ENCODE measurements at regions not wholly inside any gene's neighbourhood (a gene's known extent, or its start where the extent isn't known, plus 50 kb on each side); places are given as distances from the start of the nearest gene placed in this dataset.

DNA sequence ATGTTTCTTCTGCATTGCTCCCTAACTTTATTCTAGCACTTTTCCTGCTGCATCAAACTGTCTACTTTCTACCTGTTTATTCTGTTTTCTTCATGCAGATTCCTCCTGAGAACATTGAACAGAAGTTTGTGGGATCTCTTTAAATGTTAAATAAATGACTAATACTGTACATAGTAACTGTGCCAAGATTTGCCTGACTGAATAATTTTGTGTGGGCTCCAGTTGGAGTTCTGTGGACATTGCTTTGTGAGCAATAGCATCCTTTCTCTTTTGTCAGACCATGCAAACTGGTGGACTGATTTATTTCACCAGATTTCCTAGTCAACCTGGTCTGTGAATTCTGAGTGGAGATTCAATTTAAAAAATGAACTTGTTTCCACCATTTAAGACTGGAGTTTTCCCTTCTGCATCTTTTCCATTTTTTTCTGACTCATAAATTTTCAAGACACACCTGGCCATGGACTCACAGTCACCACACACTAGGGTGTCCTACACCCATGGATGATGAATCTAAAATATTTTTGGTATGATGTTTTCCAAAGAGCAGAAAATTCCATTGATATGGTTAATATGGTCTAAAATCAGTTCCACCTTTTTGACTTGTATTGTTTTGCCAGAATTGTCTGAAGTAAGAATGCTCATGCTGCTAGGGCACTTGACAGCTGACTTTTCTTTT is 140.7 kb upstream of the SPAG17 start:
- peaks cover 18% of the 10 kb centered on the region for H3K4me1 ChIP-seq (ENCODE audit: control insufficient read depth, extremely low read depth, insufficient read depth, low read length)
- no peak overlapping the region for H3K27ac ChIP-seq (ENCODE audit: control insufficient read depth, insufficient read depth, low read length)
- FAIRE-seq, result no peak
- no peaks in the 10 kb centered on the region for H3K9me1 ChIP-seq (ENCODE audit: control insufficient read depth, extremely low read depth, insufficient read depth, low read length)
- H3K4me2 ChIP-seq (ENCODE audit: control insufficient read depth, extremely low read depth, insufficient read depth, low read depth, low read length), result peak overlapping the region; percentile 1
- no peak overlapping the region for H3K4me3 ChIP-seq (ENCODE audit: control insufficient read depth in 2 of 3, extremely low read depth in 1 of 3, insufficient read depth in 2 of 3, low read depth in 1 of 3, low read length in 3 of 3)
- no peak overlapping the region for H3K9ac ChIP-seq (ENCODE audit: control insufficient read depth, extremely low read depth, insufficient read depth, low read length)
- no peaks in the 10 kb centered on the region for H3K9me3 ChIP-seq (ENCODE audit: control insufficient read depth, low read depth, low read length)
- no peak for TF ChIP-seq EZH2 (IDR thresholded peaks at IDR 0.05; ENCODE audit: low read length)
- TF ChIP-seq, protein P1, sequence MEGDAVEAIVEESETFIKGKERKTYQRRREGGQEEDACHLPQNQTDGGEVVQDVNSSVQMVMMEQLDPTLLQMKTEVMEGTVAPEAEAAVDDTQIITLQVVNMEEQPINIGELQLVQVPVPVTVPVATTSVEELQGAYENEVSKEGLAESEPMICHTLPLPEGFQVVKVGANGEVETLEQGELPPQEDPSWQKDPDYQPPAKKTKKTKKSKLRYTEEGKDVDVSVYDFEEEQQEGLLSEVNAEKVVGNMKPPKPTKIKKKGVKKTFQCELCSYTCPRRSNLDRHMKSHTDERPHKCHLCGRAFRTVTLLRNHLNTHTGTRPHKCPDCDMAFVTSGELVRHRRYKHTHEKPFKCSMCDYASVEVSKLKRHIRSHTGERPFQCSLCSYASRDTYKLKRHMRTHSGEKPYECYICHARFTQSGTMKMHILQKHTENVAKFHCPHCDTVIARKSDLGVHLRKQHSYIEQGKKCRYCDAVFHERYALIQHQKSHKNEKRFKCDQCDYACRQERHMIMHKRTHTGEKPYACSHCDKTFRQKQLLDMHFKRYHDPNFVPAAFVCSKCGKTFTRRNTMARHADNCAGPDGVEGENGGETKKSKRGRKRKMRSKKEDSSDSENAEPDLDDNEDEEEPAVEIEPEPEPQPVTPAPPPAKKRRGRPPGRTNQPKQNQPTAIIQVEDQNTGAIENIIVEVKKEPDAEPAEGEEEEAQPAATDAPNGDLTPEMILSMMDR (optimal IDR thresholded peaks at IDR 0.05 in 1 of 3, IDR thresholded peaks at IDR 0.05 in 1 of 3, conservative IDR thresholded peaks at IDR 0.05 in 1 of 3; ENCODE audit: extremely low read depth in 1 of 3, insufficient read depth in 2 of 3, low read length in 3 of 3), result no peak
- DNase-seq (ENCODE audit: low read depth, low spot score), result no peak
- dilution Hi-C loops (cut with MboI; ENCODE audit: extremely low pct_ligation_motif_present, low sequenced_read_pairs), result no loop called here
- H2AFZ ChIP-seq (ENCODE audit: control insufficient read depth, low read length), result no peak overlapping the region
- no peaks in the 10 kb centered on the region for H3K79me2 ChIP-seq (ENCODE audit: control insufficient read depth, insufficient read depth, low read length)
- H3K27me3 ChIP-seq (ENCODE audit: control insufficient read depth, extremely low read depth, insufficient read depth, low read length), result no peaks in the 10 kb centered on the region
- H3K36me3 ChIP-seq (ENCODE audit: control insufficient read depth in 2 of 2, extremely low read depth in 1 of 2, insufficient read depth in 2 of 2, low read length in 2 of 2), result no peaks in the 10 kb centered on the region
- H4K20me1 ChIP-seq (ENCODE audit: control insufficient read depth, extremely low read depth, insufficient read depth, low read length), result no peaks in the 10 kb centered on the region

- Histone ChIP-seq H3K4me1 (ENCODE audit: control insufficient read depth, extremely low read depth, insufficient read depth, low read length) (peaks cover 18% of the 10 kb centered on the region), H3K4me2 (ENCODE audit: control insufficient read depth, extremely low read depth, insufficient read depth, low read depth, low read length) (no peak overlapping the region), H3K27me3 (ENCODE audit: control insufficient read depth, extremely low read depth, insufficient read depth, low read length) (no peaks in the 10 kb centered on the region), H3K9me1 (ENCODE audit: control insufficient read depth, extremely low read depth, insufficient read depth, low read length) (no peaks in the 10 kb centered on the region), H3K9ac (ENCODE audit: control insufficient read depth, extremely low read depth, insufficient read depth, low read length) (no peak overlapping the region), H4K20me1 (ENCODE audit: control insufficient read depth, extremely low read depth, insufficient read depth, low read length) (no peaks in the 10 kb centered on the region), H3K9me3 (ENCODE audit: control insufficient read depth, low read depth, low read length) (no peaks in the 10 kb centered on the region), H3K79me2 (ENCODE audit: control insufficient read depth, insufficient read depth, low read length) (no peaks in the 10 kb centered on the region), H3K27ac (ENCODE audit: control insufficient read depth, insufficient read depth, low read length) (no peak overlapping the region), H3K36me3 (ENCODE audit: control insufficient read depth in 2 of 2, extremely low read depth in 1 of 2, insufficient read depth in 2 of 2, low read length in 2 of 2) (no peaks in the 10 kb centered on the region), H2AFZ (ENCODE audit: control insufficient read depth, low read length) (no peak overlapping the region), H3K4me3 (ENCODE audit: control insufficient read depth in 2 of 3, extremely low read depth in 1 of 3, insufficient read depth in 2 of 3, low read depth in 1 of 3, low read length in 3 of 3) (no peak overlapping the region)
- TF ChIP-seq, protein P1 (optimal IDR thresholded peaks at IDR 0.05 in 1 of 3, IDR thresholded peaks at IDR 0.05 in 1 of 3, conservative IDR thresholded peaks at IDR 0.05 in 1 of 3; ENCODE audit: extremely low read depth in 1 of 3, insufficient read depth in 2 of 3, low read length in 3 of 3), result no peak
- TF ChIP-seq EZH2 (IDR thresholded peaks at IDR 0.05; ENCODE audit: low read length), result no peak
- DNase-seq (ENCODE audit: low read depth, low spot score), result no peak
- dilution Hi-C loops (cut with MboI; ENCODE audit: extremely low pct_ligation_motif_present, low sequenced_read_pairs), result no loop called here
- no peak for FAIRE-seq
Measured at GRCh38 chr1:118323246-118323645, 138.2 kb upstream of the SPAG17 start.
